Activated CD4-positive, alpha-beta T cell treated with anti-CD3 and anti-CD28 coated beads for 48 hours (primary cell): ENCODE measurements at regions not wholly inside any gene's neighbourhood (a gene's known extent, or its start where the extent isn't known, plus 50 kb on each side); places are given as distances from the start of the nearest gene placed in this dataset.

Experiments
- DNase-seq: peaks from one replicate; pipeline ENCODE4 v3.0.0-alpha.2; 2020

GRCh38 chr10:98332623-98333269 is 64.8 kb upstream of the LOXL4 start:
- DNase-seq, result no peak

DNA sequence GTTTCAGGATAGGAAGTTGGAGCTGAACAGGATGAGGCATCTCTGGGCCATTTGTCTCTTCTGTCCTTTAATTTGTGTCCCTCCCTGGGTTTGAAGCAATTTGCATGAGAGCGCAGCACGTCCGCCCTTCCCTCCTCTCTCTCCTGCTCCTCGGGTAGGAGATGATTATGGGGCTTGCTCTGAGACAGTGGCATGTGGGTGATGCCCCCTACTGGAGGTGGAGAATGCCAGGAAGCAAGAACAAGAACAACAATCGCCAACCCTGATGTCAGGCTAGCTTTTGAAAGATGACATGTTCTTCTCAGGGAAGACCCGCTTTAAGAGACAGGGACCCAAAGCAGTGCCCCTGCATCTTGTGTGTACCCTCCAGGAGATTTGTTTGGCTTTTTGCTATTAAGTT is 63.9 kb upstream of the LOXL4 start:
- peak; percentile 27 for DNase-seq

DNA sequence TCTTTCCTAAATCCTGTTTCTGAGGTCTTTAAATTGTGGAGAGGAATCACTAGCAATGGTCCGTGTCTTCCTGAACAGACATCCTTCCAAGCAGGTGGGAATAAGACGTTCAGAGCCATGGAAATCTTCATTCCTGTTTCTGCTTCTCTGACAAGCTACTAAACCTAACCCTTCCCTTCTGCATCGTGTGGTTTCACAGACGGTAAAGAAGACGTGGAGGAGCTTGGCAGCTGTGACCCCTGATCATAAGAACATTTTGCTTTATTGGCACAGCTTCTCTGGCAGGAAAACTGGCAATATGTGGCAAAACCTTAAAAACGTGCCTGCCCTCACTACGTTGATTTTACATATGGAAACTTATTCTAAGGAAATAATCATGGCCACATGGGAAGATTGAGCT is 63.0 kb upstream of the LOXL4 start:
- DNase-seq, result no peak

GRCh38 chr10:98328640-98329039 is 60.6 kb upstream of the LOXL4 start:
- DNase-seq, result no peak

- DNase-seq, result no peak
These were observed 60.2 kb upstream of the LOXL4 start for GRCh38 chr10:98328163-98328562.

DNA sequence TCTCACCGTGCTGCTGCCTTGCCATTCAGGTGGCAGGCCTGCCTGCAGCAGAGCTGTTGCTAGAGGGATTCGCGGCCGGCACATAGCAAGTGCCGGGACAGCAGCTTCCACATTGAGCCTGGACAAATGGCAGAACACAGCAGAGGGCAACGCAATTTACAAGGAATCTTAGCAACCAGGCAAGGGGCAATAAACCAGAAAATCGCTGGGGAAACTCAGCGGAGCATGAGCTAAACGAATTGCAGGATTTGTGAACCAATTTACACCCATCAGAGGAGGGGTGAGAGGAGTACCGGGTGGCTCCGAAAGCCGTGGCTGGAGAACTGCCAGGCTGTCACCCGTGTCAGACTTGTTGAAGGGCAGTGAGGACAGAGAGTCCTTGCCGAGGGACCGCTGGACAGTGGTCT is 58.6 kb upstream of the LOXL4 start:
- DNase-seq, result no peak

- peak; percentile 12 for DNase-seq
These were observed 55.5 kb upstream of the LOXL4 start for GRCh38 chr10:98323221-98324164.

GRCh38 chr10:98321186-98321780 is 53.3 kb upstream of the LOXL4 start:
- DNase-seq, result no peak

DNA sequence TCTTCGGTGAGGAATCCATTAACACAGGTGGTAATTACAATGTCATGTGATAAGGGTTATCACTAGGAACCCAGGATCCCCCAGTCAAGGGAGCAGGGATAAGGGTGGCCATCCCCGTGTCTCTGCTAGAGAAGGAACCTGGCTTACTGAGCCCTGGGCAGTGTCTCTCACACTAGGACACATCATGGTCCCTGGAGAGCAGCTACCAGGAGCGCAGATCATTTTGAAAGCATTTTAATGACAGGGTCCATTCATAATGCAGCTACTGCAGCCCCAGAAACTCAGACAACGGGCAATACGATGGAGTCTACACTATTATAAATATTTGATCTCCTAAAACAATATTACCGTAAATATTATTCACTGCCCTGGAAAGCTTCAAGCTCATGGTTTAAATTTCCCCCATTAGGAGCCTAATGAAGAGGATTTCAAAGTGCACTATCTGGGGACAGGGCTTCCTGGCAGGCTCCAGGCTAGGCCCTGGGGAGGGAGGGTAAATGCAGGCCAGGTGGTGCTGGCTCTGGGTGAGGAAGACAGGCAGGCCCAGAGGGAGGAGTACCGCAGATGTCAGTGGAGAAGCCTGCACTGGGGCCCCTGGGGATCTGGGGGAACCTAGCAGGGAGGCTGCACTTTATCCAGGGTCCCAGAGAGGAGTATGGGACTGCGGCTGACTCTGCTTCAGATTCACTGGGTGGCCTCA is 52.6 kb upstream of the LOXL4 start:
- no peak for DNase-seq

DNA sequence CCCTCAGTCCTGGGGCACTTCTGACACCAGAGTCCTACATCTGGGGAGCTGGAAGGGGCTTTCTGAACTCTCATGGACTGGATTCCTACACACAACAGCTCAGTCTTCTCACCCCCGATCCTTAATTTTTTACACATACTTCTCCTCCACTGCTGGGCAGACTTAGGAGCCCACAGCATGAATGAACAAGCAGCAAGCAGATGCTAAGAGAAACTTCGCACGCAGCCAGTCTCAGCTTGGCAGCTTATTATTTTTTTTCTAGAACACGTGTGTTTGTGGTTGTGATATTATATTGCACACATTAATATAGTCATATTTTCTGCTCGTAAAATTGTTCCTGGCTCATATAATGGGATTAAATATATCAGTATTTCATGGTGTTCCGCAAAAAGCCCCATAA is 50.9 kb upstream of the LOXL4 start:
- no peak for DNase-seq
